ENCODE measurements at regions not wholly inside any gene's neighbourhood (a gene's known extent, or its start where the extent isn't known, plus 50 kb on each side); places are given as distances from the start of the nearest gene placed in this dataset.

DNA sequence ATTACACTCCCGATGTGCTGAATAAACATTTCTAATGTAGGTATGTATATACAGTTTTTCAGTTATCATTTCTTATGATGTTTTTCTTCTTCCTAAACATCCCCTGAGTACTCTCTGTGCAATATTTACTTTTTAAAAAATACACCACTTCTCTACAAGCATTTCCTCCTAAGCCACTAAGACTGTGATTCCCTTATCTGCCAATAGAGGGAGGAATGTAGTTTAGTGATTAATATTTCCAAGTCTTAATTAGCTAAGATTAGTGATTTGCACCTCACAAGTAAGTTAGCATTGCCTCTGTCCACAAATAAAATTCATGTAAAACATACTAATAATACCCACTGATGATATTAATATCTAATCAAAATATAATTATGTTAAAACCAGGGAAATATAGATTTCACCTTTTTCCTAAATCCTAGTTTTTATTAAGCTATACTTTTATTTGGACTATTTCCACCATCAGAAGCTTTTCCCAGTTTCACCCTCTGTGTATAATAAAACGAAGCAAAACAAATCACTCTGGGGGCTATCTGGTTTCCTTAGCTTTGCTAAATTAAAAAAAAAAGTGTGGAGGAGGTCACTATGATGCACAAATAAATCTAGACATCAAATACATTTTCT is 909.1 kb downstream of the FAT4 start:
- TF ChIP-seq, protein P1, sequence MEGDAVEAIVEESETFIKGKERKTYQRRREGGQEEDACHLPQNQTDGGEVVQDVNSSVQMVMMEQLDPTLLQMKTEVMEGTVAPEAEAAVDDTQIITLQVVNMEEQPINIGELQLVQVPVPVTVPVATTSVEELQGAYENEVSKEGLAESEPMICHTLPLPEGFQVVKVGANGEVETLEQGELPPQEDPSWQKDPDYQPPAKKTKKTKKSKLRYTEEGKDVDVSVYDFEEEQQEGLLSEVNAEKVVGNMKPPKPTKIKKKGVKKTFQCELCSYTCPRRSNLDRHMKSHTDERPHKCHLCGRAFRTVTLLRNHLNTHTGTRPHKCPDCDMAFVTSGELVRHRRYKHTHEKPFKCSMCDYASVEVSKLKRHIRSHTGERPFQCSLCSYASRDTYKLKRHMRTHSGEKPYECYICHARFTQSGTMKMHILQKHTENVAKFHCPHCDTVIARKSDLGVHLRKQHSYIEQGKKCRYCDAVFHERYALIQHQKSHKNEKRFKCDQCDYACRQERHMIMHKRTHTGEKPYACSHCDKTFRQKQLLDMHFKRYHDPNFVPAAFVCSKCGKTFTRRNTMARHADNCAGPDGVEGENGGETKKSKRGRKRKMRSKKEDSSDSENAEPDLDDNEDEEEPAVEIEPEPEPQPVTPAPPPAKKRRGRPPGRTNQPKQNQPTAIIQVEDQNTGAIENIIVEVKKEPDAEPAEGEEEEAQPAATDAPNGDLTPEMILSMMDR (IDR thresholded peaks at IDR 0.05; ENCODE audit: low read depth, low read length, poor library complexity, severe bottlenecking): peak; percentile 56
- TF ChIP-seq EZH2phosphoT487 (IDR thresholded peaks at IDR 0.05; ENCODE audit: borderline replicate concordance, low read length): no peak
- H3K27ac ChIP-seq (ENCODE audit: low read depth, low read length): no peak overlapping the region

DNA sequence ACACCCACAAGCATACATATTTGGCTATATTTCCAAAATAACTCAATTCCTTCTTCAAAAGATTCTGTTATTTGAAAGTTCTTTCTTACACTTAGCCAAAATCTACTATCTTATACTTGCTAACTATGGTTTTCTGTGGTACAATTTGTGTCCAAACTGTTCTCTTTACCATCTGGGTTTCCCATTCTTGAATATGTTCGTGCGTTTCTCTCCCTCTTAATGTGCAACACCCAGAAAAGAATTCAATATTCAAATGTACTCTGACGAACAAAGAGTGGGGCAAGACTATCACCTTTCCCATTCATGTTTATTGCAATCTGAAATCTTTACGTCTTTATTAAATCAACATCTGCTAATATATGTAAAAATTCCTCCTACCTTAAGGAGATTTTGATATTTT is 912.7 kb downstream of the FAT4 start:
- Histone ChIP-seq H3F3A (ENCODE audit: control insufficient read depth, insufficient read depth) (no peaks in the 10 kb centered on the region), H3K27ac (ENCODE audit: low read depth, low read length) (no peak overlapping the region), H3K9me2 (replicated peaks; ENCODE audit: control insufficient read depth, low read length) (no peaks in the 10 kb centered on the region), H3K4me2 (ENCODE audit: low read length) (no peak overlapping the region), H4K20me1 (ENCODE audit: control insufficient read depth, insufficient read depth, low read depth, low read length) (no peaks in the 10 kb centered on the region), H3K36me3 (ENCODE audit: control insufficient read depth, low read length) (no peaks in the 10 kb centered on the region), H3K9me3 (ENCODE audit: control insufficient read depth, insufficient read depth, low read length) (no peaks in the 10 kb centered on the region), H3K27me3 (ENCODE audit: control insufficient read depth, low read length) (no peaks in the 10 kb centered on the region), H3K79me2 (ENCODE audit: control insufficient read depth, low read length) (no peaks in the 10 kb centered on the region), H3K4me3 (ENCODE audit: low read length) (no peak overlapping the region), H3K4me1 (ENCODE audit: control insufficient read depth, low read length) (no peaks in the 10 kb centered on the region)
- TF ChIP-seq, protein P1 (IDR thresholded peaks at IDR 0.05; ENCODE audit: low read depth, low read length, poor library complexity, severe bottlenecking): no peak
- no peak for TF ChIP-seq EZH2phosphoT487 (IDR thresholded peaks at IDR 0.05; ENCODE audit: borderline replicate concordance, low read length)

More for the DNA sequence above, 909.1 kb downstream of the FAT4 start:
- Histone ChIP-seq H3K4me2 (ENCODE audit: low read length) (no peak overlapping the region), H3K9me3 (ENCODE audit: control insufficient read depth, insufficient read depth, low read length) (no peaks in the 10 kb centered on the region), H3K9me2 (replicated peaks; ENCODE audit: control insufficient read depth, low read length) (no peaks in the 10 kb centered on the region), H4K20me1 (ENCODE audit: control insufficient read depth, insufficient read depth, low read depth, low read length) (no peaks in the 10 kb centered on the region), H3K36me3 (ENCODE audit: control insufficient read depth, low read length) (no peaks in the 10 kb centered on the region), H3K79me2 (ENCODE audit: control insufficient read depth, low read length) (no peaks in the 10 kb centered on the region), H3K27me3 (ENCODE audit: control insufficient read depth, low read length) (no peaks in the 10 kb centered on the region), H3K4me1 (ENCODE audit: control insufficient read depth, low read length) (no peaks in the 10 kb centered on the region), H3F3A (ENCODE audit: control insufficient read depth, insufficient read depth) (no peaks in the 10 kb centered on the region), H3K4me3 (ENCODE audit: low read length) (no peak overlapping the region)

DNA sequence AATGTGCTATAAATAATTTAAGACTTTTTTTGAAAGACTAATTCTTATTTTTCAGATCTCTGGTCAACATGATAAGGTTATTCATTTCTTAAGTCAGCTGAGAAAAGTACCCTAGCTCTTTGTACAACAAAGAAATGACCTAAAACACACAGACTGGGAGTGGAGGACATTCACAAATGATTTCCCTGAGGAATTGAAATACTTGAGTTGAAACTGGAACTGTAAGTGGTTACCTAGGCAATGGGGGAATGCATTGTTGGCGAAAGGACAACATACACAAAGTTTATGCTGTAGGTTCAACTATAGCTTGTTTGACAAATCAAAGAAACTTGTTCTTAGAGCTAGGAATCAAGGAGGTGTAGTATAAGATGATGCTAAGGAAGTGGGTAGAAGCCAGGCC is 915.5 kb downstream of the FAT4 start:
- H4K20me1 ChIP-seq (ENCODE audit: control insufficient read depth, insufficient read depth, low read depth, low read length): no peaks in the 10 kb centered on the region
- no peak overlapping the region for H3K4me3 ChIP-seq (ENCODE audit: low read length)
- H3K27me3 ChIP-seq (ENCODE audit: control insufficient read depth, low read length): no peaks in the 10 kb centered on the region
- H3K36me3 ChIP-seq (ENCODE audit: control insufficient read depth, low read length): no peaks in the 10 kb centered on the region
- H3K4me1 ChIP-seq (ENCODE audit: control insufficient read depth, low read length): no peaks in the 10 kb centered on the region
- H3K9me3 ChIP-seq (ENCODE audit: control insufficient read depth, insufficient read depth, low read length): no peaks in the 10 kb centered on the region
- H3K27ac ChIP-seq (ENCODE audit: low read depth, low read length): no peak overlapping the region
- no peaks in the 10 kb centered on the region for H3K9me2 ChIP-seq (replicated peaks; ENCODE audit: control insufficient read depth, low read length)
- no peaks in the 10 kb centered on the region for H3F3A ChIP-seq (ENCODE audit: control insufficient read depth, insufficient read depth)
- H3K79me2 ChIP-seq (ENCODE audit: control insufficient read depth, low read length): no peaks in the 10 kb centered on the region
- no peak overlapping the region for H3K4me2 ChIP-seq (ENCODE audit: low read length)
- TF ChIP-seq EZH2phosphoT487 (IDR thresholded peaks at IDR 0.05; ENCODE audit: borderline replicate concordance, low read length): no peak
- TF ChIP-seq, protein P1 (IDR thresholded peaks at IDR 0.05; ENCODE audit: low read depth, low read length, poor library complexity, severe bottlenecking): no peak
